KOPT-K1 (cell line): ENCODE measurements at regions not wholly inside any gene's neighbourhood (a gene's known extent, or its start where the extent isn't known, plus 50 kb on each side); places are given as distances from the start of the nearest gene placed in this dataset.

Source experiments
- H3K27ac ChIP-seq: fragments of 200-600 bp; sonication (generic); 2 replicates; pipeline ENCODE4 v1.5.1; 2016; ENCODE audit warnings: antibody characterized with exemption, mild to moderate bottlenecking, low read depth, low read length; ENCODE audit not compliant: poor library complexity, severe bottlenecking
- H3K36me3 ChIP-seq: fragments of 200-600 bp; sonication (generic); 2 replicates; pipeline ENCODE4 v1.5.1; 2017; ENCODE audit warnings: antibody characterized with exemption, mild to moderate bottlenecking, low read length, moderate library complexity; ENCODE audit not compliant: insufficient read depth
- H3K9me3 ChIP-seq: fragments of 200-600 bp; sonication (generic); 2 replicates; pipeline ENCODE4 v1.5.1; 2017; ENCODE audit warnings: antibody characterized with exemption, low read length, mild to moderate bottlenecking; ENCODE audit not compliant: insufficient read depth, poor library complexity, severe bottlenecking

DNA sequence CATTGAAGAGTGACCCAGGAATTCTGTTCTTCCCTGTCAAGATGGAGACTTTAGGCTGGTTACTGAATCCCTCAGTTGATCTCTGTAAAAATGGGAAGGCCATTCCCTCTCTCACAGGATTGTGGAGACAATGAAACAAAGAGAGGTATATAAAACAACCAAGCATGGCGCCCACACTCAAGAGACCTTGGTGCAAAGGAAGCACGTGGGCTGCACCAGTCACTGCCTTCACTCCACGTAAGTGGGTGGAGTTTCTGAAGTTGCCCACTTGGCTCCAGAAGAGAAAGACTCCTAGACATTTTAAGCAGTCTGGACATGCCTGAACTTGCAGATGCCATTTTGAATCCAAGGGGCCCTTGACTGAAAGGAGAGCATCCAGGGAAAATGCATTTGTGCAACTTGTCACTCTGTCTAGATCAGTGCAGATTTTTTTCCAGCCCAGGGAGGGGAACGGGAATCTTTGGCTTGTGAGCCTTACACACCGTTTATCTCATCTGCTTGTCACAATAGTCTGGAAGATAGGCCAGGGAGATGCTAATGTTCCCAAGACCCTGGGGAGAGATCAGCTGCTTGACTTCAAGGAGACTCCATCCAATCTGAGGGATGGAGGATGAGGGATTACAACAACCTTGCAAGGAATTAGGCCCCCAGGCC lies 96.9 kb upstream of the TBX3 start:
- Histone ChIP-seq H3K36me3 (no peaks in the 10 kb centered on the region), H3K9me3 (no peaks in the 10 kb centered on the region), H3K27ac (no peak overlapping the region)

DNA sequence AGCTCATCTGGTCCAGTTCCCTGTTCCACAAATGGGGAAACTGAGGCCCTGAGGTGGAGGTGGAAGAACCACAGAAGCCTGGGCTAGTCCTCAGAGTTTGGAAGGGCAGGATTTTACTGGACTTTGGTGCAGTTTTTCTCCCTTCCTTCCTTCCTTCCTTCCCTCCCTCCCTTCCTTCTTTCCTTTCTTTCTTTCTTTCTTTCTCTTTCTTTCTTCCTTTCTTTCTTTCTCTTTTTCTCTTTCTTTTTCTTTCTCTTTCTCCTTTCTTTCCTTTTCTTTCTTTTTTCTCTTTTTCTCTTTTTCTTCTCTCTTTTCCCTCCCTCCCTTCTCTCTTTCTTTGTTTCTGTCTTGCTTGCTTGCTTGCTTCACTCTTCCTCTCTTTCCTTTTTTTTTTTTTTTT lies 95.7 kb upstream of the TBX3 start:
- Histone ChIP-seq H3K27ac (no peak overlapping the region), H3K36me3 (no peaks in the 10 kb centered on the region), H3K9me3 (no peaks in the 10 kb centered on the region)

DNA sequence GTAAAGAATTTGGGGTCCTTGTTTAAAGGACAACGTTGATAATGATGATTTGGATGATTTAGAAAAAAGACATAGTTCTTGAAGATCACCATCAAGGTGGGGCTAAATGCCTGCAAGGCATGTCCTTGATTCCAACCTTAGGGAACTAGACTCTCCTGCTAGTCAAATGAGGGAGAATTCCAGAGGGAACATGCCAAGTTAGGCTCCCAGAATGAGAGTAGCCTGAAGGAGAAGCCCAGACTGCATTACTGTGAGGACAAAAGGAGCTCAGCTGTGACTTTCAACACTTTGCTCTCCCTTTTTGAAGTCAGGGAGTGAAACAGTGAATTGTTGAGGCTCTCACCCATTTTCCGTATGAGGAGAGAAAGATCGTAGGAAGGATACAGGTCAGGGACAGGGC lies 95.2 kb upstream of the TBX3 start:
- Histone ChIP-seq H3K27ac (no peak overlapping the region), H3K36me3 (no peaks in the 10 kb centered on the region), H3K9me3 (no peaks in the 10 kb centered on the region)

DNA sequence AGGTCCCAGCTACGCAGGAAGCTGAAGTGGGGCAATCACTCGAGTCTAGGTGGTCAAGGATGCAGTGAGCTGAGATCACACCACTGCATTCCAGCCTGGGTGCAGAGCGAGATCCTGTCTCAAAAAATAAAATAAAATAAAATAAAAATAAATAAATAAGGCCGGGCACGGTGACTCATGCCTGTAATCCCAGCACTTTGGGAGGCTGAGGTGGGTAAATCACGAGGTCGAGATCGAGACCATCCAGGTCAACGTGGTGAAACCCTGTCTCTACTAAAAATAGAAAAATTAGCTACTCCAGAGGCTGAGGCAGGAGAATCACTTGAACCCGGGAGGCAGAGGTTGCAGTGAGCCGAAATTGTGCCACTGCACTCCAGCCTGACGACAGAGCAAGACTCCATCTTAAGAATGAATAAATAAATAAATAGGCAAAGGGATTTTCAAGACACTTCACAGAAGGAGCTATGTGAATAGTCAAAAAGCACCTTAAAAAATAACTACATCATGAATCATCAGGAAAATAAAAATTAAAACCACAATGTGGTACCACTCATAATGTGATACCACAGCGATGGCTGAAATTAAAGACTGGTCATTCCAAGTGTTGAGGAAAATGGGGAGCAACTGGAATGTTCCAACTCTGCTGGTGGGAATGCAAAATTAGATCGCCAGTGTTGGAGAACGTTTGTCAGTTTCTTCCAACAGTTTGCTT lies 92.9 kb upstream of the TBX3 start:
- Histone ChIP-seq H3K36me3 (no peaks in the 10 kb centered on the region), H3K27ac (no peak overlapping the region), H3K9me3 (no peaks in the 10 kb centered on the region)

DNA sequence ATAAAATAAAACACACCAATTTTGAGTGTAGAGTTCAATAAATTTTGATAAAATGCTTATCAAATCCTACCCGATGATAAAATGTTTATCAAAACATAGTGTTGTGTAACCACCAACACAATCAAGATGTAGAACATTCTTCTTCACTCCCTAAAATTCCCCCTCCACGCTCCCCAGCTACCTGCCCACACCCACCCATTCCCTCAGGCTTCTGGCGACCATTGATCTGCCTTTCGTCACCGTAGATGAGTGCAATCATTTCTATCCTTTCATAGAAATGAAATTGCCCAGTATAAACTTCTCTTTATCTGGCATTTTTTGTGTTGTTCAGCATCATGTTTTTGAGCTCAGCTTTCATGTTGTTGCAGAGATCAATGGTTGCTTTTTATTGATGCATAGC lies 90.7 kb upstream of the TBX3 start:
- H3K9me3 ChIP-seq: no peaks in the 10 kb centered on the region
- no peaks in the 10 kb centered on the region for H3K36me3 ChIP-seq
- H3K27ac ChIP-seq: no peak overlapping the region

DNA sequence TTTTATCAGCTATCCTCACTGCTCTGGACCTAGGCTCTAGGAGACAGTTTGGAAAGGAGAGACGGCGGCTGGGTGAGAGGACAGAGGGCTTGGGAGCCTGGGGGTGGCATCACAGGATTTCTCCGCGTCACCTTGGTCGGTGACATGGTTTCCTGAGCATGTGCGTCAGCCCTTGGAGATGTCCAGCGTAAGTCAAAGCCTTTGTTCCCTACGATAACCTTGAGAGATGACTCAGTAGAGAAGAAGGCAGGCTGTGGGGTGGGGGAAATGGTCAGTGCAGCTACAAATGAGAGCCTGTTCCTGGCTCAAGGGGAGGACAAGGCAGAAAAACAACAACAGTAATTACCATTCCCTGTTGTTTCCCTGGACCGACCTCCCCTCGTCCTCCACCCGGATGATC lies 90.2 kb upstream of the TBX3 start:
- Histone ChIP-seq H3K27ac (no peak overlapping the region), H3K9me3 (no peaks in the 10 kb centered on the region), H3K36me3 (no peaks in the 10 kb centered on the region)

DNA sequence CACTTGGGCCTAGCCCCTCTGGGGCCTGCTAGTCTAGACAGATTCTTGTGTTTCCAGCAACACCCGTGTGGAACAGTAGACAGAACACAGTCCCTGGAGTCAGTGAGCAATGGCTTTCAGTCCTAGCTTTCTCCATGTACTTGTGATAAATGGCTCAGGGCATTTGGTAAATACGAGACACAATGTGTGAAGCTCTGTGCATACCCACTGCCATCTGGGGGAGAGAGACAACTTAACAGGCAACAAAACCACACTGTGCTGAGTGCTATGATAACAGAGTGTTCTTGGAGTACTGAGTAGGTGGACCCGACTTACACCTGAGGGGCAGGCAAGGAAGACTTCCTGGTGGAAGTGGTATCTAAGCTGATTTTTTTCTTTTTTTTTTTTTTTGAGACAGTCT lies 86.3 kb upstream of the TBX3 start:
- H3K27ac ChIP-seq: no peak overlapping the region
- H3K9me3 ChIP-seq: no peaks in the 10 kb centered on the region
- H3K36me3 ChIP-seq: no peaks in the 10 kb centered on the region

DNA sequence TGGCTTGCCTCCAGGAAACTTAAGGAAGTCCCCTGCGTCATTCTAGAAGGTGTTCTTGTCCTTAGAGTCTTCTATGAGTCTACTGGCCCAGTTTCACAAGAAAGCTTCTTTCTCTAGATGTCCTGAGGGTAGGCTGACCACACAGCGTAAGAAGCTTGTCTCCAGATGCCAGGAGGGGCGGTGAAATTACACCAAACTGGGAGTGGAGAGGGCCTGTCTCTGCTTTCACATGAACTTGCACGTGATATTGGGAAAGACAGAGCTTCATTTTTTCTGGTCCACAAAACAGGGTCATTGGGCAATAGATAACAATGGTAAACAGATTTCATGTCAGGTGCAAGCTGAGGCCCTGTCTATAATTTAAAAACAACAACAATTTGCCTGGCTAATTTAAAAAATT lies 85.7 kb upstream of the TBX3 start:
- Histone ChIP-seq H3K27ac (no peak overlapping the region), H3K9me3 (no peaks in the 10 kb centered on the region), H3K36me3 (no peaks in the 10 kb centered on the region)

DNA sequence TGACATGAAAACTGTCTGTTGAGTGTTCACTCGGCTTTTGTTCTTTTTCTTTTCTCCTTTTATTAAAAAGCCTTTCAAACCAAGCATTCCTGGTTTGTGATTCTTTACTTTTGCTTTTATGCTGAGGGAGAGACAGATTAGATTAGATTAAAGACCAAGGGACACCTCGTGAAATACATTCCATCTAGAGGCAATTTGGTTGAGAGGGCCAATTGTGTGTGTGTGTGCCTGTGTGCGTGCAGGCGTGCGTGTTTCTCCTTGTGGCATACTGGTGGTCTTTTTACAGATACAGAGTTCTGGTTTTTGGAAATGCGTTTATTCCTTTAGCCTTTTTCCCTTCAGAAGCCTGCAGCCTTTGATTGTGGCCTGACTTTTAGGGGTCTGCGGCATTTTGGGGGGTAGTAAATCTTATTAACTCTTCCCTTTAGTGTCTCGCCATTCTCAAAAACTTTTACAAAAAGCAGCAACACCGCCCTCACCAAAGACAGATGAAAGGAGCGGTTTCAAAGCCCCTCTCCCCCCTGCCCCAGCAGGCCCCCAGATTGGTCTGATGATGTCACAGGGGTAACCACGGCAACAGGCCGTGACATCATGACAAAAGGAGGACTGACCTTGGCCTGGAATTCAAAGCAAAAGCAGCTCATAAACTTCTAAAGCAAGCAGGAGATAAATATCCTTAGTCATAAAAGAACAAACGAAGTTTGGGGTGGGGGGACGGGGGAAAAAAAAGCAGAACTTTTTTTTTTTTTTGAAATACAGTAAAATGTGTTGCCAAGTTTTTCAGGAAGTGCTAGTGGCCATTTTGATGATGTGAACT lies 84.1 kb upstream of the TBX3 start:
- Histone ChIP-seq H3K36me3 (no peaks in the 10 kb centered on the region), H3K27ac (no peak overlapping the region), H3K9me3 (no peaks in the 10 kb centered on the region)

DNA sequence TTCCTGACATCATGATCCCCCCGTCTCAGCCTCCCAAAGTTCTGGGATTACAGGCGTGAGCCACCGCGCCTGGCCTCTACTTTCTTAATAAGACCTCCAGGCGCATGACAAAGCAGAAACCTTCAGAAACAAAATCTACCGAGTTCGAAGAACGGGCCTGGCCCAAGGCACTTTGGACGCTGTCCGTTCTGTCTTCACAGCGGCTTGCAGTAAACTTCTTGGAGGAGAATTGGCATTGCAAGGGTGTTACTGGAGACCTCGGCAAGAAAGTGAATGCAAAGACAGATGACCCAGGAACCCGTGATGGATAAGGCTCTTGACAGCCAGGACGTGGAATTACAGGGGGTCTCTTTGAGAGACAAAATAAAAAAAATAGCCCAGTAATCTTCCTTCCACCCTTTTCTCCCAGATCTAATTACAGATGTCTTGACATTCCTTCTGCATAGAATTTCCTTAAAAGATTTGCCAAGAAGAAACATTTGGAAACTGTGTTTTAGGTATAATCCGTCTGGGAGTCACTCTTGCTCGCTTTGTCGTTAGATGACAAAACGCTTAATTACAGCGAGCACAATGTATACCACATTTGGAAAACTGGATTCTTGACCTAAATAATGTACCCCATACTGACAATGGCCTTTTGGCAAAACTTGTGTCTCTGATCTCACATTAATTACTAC lies 83.2 kb upstream of the TBX3 start:
- H3K27ac ChIP-seq: no peak overlapping the region
- no peaks in the 10 kb centered on the region for H3K36me3 ChIP-seq
- H3K9me3 ChIP-seq: no peaks in the 10 kb centered on the region

DNA sequence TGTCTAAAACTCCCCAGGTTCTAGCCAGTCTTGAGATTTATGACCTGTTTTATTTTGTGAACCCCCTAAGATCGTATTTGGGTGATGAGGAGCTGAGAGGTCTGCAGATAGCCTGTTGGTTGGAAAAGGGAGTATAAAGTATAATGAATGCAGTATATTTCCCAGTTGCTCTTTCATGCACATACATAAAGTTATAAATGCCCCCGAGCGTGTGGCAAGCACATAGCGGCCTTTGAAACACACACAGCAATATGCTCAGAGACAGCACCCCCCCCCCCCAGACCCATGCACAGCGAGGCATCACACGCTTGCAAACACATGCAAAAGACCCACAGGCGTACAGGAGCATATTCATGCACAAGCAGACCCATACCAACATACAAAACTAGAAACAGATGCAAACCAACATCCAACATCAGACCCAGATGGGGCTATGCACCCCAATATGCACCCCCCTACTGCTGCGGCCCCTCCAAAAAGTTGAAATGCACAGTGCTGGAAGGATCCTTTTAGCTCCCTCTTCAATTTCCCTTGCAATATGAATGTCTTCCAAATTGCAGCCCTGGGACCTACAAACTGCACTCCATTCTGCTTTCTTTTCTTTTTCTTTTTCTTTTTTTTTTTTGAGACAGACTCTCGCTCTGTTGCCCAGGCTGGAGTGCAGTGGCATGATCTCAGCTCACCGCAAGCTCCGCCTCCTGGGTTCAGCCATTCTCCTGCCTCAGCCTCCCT lies 82.2 kb upstream of the TBX3 start:
- no peaks in the 10 kb centered on the region for H3K9me3 ChIP-seq
- H3K36me3 ChIP-seq: no peaks in the 10 kb centered on the region
- H3K27ac ChIP-seq: no peak overlapping the region

DNA sequence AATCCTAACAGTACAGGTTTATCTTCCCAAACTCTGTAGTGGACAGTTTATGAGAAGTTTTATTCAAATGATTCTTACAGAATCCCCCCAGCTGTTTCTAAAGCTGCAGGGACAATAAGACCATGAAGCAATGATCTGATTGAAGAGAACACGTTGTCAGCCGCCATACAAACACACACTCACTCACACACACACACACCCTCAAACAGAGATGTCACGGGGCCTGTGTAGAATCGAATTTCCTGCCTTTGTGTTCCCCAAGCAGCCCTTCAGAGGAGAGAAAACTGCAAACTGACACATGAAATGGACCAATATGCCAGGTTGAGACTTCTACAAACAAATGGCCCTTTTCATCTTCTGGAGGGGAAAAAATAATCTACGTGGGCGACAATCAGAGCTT lies 80.5 kb upstream of the TBX3 start:
- no peak overlapping the region for H3K27ac ChIP-seq
- H3K36me3 ChIP-seq: no peaks in the 10 kb centered on the region
- no peaks in the 10 kb centered on the region for H3K9me3 ChIP-seq

DNA sequence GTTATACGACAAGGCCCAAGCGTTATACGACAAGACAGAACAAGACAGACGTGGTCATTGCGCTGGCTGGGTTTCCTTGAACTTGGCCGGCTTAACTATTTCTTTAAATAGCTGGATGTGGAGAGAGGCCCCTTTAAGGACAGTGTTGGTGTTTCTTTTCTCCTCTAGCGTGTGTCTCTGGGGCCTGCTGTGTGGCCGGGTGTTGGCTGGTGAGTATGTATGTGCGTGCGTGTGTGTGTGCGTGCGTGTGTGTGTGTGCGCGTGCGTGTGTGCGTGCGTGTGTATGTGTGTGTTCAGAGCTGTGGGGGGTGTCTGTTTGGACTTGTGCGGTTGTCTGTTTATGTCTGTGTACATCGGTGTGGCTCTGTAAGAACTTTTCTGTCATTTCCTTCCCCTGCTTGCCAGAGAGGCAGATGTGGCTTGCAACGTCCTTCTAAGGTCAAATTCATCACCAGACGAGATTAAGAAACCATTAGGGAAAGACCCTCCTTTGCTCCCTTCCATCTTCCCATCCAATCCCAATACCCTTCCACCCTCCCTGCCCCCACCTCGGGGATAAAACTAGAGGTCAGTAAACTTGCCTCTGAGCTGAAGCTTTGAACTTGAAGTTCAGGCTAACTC lies 78.6 kb upstream of the TBX3 start:
- Histone ChIP-seq H3K9me3 (no peaks in the 10 kb centered on the region), H3K36me3 (no peaks in the 10 kb centered on the region), H3K27ac (no peak overlapping the region)

DNA sequence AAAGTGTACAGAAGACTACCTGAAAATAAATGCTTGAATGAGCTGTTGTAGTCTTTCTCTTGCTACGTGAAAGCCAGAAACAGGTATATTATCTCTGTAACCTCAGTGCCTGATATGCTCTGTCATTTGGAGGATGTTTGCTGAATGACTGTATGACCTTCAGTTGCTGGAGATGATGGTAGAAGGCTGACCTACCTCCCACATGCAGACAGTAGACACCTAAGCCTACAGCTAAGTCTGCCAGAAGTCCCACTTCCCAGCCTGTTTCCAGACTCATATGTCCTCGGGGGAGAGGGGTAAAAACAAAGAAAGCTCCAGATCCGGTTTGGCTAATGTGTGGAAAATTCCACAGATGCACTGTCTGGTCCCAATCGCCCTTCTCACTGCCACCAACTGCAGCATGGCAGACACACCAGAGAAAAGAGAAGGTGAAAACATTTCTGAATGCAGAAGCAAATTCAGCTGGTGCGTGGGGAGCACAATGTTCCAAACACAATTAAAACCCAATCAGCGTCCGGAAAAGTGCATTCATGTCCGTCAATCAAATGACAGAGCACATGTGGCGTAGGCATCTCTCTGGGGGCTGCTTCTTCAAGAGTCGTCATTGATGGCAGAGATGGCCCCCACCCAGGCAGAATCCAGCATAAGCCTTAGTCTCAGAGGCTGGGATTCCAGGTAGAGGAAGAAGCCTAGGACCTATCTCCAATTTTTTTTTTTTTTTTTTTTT lies 76.3 kb upstream of the TBX3 start:
- Histone ChIP-seq H3K36me3 (no peaks in the 10 kb centered on the region), H3K27ac (no peak overlapping the region)

More for the DNA sequence above, 76.3 kb upstream of the TBX3 start:
- H3K9me3 ChIP-seq: no peaks in the 10 kb centered on the region
